Germinal center (tissue), 1 donor: ENCODE measurements at regions not wholly inside any gene's neighbourhood (a gene's known extent, or its start where the extent isn't known, plus 50 kb on each side); places are given as distances from the start of the nearest gene placed in this dataset.
"Not testable (repeated sequence)": the region's sequence is repeated elsewhere in the genome, so short reads cannot be mapped to it uniquely, and the experiment has no call there.

ENCODE experiments used
- DNase-seq: peaks from one replicate; pipeline ENCODE4 v3.0.0; 2012; ENCODE audit warnings: mixed read lengths, low spot score

DNA sequence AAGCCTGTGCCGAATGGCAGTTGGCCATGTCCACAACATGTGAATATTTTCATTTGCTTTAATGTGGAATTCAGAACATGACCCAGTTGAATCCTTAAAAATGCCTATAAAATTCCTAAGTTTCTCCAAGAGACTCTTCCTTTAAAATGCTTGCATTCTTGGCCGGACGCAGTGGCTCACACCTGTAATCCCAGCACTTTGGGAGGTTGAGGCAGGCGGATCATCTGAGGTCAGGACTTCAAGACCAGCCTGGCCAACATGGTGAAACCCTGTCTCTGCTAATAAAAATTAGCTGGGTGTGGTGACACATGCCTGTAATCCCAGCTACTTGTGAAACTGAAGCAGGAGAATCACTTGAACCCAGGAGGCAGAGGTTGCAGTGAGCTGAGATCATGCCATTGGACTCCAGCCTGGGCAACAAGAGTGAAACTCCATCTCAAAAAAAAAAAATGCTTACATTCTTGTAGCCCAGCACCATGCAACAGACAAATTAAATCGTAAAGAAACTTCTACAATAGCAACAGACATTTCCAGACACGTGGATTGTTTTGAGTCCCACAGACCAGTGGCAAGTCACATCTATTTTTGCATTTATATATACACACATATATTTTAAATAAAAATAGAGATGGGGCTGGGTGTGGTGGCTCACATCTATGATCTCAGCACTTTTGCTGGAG lies 274.4 kb downstream of the GOLGA6L6 start:
- not testable (repeated sequence) for DNase-seq

DNA sequence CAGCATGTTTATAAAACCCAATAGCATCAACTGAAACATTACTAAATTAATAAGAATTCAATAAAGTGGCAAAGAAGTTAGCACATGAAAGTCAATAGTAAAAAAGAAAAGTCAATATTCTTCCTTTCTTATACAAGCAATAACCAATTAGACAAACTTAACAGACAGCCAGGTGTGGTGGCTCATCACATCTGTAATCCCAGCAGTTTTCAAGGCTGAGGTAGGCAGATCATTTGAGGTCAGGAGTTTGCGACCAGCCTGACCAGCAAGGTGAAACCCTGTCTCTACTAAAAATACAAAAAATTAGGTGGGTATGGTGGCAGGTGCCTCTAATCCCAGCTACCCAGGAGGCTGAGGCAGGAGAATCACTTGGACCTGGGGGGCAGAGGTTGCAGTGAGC lies 275.9 kb downstream of the GOLGA6L6 start:
- not testable (repeated sequence) for DNase-seq

DNA sequence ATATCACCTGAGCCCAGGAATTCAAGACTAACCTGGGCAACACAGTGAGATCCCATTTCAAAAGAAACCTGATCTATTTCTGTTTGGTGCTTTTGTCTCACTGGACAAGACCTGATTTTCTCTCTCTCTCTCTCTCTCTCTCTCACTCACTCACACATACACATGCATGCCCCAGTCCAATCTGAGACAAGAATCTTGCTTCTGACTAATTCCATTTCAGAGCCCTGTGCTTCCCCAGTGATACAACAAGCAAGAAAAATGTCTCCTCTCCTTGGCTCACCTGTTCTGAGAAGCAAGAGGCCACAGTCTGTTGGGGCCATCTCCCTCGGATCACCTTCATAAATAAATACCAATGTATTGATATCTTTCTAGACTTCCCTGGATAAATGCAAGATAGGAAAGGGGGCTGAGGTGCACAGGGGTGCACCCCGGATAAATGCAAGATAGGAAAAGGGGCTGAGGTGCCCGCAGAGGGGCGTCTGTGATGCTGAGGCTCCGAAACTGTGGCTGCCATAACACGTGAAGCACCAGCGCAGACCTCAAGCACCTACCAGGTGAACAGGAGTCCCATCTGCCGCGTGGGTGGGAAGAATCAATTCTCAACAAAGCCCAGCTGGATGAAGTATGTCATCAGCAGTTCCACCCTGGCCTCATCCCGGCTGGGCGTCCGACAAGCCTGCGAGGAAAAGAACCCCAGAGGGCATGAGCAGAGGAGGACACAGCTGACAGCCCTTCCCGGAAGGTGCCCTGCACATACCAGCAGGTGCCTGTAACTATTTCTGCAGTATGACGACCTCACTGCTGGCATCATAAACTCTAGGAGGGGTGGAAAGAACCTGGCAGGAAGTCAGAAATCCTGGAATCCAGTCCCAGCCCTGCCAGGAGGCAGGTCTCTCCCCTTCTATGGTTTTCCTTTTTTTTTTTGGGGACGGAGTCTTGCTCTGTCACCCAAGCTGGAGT lies 280.0 kb downstream of the GOLGA6L6 start:
- not testable (repeated sequence) for DNase-seq

DNA sequence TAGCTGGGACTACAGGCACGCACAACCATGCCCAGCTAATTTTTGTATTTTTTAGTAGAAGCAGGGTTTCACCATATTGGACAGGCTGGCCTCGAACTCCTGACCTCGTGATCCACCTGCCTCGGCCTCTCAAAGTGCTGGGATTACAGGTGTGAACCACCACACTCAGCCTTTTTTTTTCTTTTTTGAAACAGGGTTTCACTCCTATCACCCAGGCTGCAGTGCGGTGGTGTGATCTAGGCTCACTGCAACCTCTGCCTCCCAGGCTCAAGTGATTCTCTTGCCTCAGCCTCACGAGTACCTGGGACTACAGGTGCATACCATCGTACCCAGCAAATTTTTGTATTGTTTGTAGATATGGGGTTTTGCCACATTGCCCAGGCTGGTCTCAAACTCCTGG lies 280.9 kb downstream of the GOLGA6L6 start:
- not testable (repeated sequence) for DNase-seq

DNA sequence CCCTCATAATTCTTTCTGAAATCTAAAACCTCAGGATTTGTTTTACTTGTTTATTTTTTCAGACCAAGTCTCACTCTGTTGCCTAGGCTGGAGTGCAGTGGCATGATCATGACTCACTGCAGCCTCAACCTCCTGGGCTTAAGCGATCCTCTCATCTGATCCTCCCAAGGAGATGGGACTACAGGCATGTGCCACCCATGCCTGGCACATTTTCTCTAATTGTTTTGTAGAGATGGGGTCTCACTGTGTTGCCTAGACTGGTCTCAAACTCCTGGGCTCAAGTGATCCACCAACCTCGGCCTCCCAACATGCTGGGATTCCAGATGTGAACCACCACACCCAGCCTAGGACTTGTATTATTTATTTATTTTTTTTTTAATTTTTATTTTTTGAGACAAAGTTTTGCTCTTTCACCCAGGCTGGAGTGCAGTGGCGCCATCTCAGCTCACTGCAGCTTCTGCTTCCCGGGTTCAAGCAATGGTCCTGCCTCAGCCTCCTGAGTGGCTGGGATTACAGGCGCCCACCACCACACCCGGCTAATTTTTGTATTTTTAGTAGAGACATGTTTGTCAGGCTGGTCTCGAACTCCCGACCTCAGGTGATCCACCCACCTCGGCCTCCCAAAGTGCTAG lies 281.9 kb downstream of the GOLGA6L6 start:
- DNase-seq: not testable (repeated sequence)

DNA sequence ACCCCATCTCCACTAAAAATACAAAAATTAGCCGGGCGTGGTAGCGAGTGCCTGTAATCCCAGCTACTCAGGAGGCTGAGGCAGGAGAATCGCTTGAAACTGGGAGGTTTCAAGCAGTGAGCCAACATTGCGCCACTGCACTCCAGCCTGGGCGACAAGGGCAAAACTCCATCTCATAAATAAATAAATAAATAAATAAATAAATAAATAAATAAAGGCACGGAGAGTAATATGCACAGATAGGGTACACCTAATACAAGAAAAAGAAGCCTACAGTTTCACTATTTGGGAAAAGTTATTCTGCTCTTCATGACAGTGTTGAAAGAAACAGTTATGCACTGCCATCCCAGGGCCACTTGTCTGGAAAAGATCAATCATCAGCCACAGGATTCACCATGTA lies 285.2 kb downstream of the GOLGA6L6 start:
- DNase-seq: not testable (repeated sequence)

DNA sequence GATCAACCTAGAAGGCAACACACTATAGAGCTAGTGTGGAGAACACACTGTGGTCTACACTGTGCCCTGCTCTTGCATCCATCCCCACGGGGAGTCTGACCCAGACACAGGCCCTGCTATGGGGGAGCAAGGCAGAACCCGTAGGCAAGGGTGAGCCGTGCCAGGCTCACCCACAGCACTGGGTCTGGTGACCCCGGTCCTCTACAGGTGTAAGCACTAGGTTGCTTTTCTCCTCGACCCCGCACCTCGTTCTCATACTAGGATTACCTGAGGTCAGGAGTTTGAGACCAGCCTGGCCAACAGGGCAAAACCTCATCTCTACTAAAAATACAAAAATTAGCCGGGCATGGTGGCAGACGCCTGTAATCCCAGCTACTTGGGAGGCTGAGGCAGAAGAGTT lies 286.0 kb downstream of the GOLGA6L6 start:
- DNase-seq: not testable (repeated sequence)

DNA sequence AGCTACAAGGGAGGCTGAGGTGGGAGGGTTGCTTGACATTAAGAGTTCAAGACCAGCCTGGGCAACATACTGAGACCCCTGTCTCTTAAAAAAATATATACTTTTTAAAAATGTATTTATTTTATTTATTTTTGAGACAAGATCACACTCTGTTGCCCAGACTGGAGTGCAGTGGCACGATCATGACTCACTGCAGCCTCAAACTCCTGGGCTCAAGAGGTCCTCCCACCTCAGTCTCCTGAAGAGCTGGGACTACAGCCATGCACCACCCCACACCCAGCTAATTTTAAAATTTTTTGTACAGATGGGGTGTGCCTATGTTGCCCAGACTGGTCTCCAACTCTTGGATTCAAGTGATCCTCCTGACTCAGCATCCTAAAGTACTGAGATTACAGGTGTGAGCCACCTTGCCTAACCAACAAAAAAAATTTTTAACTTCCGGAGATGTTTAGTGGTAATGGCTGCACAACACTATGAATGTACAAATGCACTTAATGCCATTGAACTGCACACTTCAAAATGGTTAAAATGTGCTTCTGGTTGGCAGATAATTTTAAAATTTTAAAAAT lies 288.5 kb downstream of the GOLGA6L6 start:
- not testable (repeated sequence) for DNase-seq

DNA sequence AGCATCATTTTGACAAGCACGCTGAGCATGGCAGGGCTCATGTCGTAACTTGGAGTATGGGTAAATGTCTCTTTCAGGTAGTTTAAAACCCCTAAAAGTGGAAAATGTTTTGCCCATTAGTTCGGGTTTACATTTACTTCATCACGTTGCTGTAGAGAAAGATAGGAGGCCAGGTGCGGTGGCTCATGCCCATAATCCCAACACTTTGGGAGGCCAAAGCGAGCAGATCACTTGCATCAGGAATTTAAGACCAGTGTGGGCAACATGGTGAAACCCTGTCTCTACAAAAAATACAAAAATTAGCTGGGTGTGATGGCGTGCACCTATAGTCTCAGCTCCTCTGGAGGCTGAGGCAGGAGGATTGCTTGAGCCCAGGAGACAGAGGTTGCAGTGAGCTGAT lies 289.6 kb downstream of the GOLGA6L6 start:
- not testable (repeated sequence) for DNase-seq

DNA sequence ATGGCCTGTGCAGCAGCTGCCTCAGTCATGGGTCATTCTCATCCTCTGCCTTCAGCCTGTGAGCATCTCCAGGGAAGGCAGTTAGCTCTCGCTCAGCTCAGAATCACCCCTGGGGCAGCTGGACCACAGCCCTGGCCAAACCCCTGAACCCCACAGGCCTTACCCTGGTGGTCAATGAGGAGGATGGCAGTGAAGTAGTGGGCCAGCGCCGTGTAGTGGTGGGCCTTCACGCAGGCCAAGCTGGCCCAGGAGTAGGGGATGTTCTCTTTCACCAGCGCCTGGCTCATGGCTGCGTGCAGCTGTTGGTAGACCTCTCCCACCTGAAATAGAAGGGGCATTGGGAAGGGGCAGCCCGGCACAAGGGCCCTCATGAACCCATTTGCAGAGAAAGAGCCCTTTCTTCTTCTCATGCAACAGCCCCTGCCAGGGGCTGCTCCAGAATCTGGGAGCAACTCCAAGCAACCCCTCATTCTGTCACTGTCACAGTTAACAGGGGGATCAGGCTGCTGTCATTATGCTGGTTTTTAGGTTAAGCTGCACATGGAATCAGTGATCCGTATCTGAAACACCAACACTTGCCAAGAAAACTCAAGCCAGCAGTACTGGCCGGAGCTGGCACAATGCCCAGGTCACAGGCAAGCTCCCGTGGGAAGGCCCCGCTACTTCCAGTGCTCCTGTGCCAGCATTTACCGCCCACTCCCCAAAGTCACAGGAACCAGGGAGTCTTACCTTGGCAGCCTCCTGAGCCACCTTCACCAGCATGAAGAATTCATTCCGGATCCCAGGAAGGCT lies 290.2 kb downstream of the GOLGA6L6 start:
- not testable (repeated sequence) for DNase-seq

DNA sequence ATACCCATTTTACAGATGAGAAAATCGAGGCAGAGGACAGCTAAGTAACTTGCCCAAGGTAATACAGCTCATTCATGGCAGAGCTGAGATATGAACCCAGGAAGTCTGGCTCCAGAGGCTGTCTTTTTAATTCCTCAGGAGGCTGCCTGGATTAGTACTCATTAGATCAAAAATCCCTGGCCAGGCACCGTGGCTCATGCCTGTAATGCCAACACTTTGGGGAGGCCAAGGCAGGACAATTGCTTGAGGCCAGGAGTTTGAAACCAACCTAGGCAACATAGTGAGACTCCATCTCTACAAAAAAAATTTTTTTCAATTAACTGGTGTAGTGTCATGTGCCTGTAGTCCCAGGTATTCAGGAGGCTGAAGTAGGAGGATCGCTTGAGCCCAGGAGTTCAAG lies 291.4 kb downstream of the GOLGA6L6 start:
- DNase-seq: not testable (repeated sequence)

DNA sequence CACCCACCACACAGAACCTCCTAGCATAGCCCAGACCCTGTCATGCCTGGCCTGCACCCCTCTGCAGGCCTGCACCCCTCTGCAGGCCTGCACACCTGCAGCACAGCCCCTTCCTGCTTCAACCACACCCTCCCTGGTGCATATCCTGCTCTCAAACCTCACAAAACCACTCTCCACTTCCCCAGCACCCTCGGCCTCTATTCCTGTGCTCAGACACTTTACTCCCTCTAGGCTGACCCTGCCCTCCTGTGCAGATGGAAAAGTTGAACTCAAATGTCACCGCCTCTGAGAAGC lies 292.0 kb downstream of the GOLGA6L6 start:
- DNase-seq: not testable (repeated sequence)

DNA sequence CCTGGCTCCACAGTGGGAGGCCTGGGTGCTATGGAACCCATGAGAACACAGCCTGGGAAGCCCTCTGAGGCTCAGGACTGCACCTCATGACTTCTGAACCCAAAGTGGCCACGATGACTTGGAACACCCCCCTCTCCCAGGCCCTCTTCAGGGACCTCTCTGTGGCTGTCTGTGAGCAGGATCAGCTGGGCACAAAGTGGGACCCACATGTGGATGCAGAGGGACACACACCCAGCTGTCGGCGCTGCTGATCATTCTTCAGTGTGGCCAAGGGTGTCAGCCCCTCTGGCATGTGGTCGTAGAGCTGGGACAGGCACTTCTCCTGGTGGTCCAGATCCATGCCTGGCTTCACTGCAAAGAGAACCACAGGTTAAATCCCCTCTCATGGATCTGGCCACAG lies 293.2 kb downstream of the GOLGA6L6 start:
- not testable (repeated sequence) for DNase-seq

DNA sequence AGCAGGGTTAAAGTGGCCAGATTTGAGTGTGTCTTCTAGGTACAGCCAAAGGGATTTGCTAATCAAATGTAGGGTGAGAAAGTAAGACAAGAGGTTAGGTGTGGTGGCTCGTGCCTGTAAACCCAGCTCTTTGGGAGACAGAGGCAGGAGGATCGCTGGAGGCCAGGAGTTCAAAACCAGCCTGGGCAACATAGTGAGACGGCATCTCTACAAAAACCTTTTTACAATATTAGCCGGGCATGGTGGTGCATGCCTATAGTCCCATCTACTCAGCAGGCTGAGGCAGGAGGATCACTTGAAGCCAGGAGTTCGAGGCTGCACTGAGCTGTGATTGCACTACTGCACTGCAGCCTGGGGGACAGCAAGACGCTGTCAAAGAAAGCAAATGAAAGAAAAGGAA lies 294.5 kb downstream of the GOLGA6L6 start:
- not testable (repeated sequence) for DNase-seq

DNA sequence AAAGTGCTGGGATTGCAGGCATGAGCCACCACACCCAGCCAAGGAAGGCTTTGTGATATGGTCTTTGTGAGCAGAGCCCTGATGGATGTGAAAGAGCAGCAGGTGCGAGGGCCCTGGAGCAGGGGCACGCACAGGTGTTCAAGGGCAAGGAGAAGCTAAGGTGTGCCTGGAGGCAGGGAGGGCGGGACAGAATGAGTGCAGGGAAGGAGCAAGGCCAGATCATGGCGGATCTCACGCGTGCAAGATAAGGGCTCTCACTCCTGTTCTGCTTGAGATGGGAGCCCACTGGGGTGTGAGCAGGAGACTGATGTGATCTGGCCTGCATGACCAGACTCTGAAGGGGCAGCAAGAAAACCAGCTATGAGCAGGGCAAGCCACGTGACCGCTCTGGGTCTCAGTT lies 295.0 kb downstream of the GOLGA6L6 start:
- not testable (repeated sequence) for DNase-seq

DNA sequence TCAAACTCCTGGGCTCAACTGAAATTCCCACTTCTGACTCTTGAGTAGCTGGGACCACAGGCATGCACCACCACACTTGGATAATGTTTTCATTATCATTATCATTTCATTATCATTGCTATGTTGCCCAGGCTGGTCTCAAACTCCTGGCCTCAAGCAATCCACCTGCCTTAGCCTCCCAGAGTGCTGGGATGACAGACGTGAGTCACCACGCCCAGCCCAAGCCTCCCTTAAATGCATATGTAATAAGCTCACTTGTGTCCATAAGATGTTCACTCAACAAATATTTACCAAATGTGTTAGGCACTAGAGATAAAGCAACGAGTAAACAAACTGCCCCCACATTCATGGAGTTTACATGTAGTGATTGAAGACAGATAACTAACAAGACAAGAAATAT lies 295.7 kb downstream of the GOLGA6L6 start:
- DNase-seq: not testable (repeated sequence)

DNA sequence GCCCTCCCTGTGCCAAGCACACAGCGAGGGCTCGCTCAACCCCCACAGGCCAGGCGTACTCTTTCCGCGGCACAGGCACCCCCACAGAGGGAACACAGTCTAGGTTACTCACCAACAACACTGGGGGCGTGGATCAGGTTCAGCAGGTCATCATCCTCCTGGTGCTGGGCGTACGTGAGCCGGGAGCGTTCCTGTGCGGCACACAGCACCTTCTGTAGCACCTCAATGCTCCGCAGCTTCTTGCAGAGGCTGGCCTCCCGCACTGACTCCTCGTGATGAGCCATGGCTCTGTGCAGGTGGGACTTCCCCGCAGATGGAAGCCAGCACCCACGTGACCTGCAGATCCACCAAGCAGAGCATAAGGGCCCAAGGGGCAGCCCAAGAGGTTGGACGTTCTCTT lies 296.8 kb downstream of the GOLGA6L6 start:
- not testable (repeated sequence) for DNase-seq

DNA sequence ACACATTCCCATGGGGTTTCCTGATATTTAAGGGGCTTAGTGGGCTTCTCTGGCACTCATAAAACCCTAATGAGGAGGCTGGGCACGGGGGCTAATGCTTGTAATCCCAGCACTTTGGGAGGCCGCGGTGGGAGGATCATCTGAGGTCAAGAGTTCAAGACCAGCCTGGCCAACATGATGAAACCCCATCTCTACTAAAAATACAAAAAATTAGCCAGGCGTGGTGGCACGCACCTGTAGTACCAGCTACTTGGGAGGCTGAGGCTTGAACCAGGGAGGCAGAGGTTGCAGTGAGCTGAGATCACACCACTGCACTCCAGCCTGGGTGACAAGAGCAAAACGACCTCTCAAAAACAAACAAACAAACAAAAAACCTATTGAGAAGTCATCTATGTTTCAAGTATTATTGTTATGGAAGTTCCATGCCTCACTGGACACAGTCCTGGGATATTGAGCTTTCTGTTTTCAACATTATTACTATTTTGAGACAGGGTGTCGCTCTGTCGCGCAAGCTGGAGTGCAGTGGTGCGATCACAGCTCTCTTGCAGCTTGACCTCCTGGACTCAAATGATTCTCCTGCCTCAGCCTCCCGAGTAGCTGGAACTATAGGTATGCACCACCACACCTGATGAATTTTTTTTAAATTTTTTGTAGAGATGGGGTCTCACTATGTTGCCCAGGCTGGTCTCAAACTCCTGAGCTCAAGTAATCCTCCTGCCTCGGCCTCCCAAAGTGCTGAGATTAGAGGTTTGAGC lies 297.9 kb downstream of the GOLGA6L6 start:
- DNase-seq: not testable (repeated sequence)

DNA sequence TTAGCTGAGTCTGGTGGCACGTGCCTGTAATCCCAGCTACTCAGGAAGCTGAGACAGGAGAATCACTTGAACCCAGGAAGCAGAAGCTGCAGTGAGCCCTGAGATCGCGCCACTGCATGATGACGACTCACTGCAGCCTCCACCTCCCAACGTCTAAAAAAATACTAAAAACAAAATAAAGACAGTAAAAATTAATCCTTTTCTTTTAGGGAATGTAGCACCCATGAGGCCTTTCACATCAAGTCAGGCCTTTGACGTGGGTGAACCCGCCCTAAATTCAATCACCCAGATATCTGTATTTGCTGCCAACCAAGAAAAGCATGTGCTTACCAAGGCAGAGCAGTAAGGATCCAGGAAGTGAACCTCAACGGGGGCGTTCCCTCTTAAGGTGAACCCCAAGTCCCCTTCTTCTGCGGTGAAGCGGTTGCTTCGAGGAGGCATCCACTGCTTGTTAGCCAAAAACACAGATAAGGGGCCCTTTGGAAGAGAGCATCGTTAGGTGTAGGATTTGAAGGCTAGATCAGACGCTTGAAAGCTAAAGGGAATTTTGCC lies 301.2 kb downstream of the GOLGA6L6 start:
- not testable (repeated sequence) for DNase-seq

DNA sequence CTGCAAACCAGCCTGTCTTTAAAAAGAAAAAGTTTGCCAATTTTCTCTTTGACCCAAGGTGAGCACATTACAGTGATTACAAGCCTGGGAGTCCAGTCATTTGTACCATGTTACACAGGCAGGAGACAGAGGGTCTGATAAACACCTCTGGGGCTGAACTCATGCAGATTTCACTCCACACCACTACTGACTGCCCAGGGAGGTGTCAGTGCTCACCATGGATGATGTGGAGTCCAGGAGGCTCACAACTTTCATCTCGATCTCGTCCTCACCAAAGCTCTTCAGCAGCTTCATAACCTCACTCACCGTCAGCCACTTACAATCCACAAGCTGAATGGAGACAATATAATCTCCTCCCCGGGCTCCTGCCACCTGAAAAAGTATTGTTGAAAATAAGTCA lies 302.4 kb downstream of the GOLGA6L6 start:
- not testable (repeated sequence) for DNase-seq
